ENCODE measurements at regions not wholly inside any gene's neighbourhood (a gene's known extent, or its start where the extent isn't known, plus 50 kb on each side); places are given as distances from the start of the nearest gene placed in this dataset.

GRCh38 chr5:155711882-155712281 lies 615.1 kb upstream of the SGCD start:
- TF ChIP-seq, protein P1, sequence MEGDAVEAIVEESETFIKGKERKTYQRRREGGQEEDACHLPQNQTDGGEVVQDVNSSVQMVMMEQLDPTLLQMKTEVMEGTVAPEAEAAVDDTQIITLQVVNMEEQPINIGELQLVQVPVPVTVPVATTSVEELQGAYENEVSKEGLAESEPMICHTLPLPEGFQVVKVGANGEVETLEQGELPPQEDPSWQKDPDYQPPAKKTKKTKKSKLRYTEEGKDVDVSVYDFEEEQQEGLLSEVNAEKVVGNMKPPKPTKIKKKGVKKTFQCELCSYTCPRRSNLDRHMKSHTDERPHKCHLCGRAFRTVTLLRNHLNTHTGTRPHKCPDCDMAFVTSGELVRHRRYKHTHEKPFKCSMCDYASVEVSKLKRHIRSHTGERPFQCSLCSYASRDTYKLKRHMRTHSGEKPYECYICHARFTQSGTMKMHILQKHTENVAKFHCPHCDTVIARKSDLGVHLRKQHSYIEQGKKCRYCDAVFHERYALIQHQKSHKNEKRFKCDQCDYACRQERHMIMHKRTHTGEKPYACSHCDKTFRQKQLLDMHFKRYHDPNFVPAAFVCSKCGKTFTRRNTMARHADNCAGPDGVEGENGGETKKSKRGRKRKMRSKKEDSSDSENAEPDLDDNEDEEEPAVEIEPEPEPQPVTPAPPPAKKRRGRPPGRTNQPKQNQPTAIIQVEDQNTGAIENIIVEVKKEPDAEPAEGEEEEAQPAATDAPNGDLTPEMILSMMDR (conservative IDR thresholded peaks at IDR 0.05 in 1 of 2, IDR thresholded peaks at IDR 0.05 in 1 of 2; ENCODE audit: extremely low read depth in 1 of 2, insufficient read depth in 1 of 2, low read depth in 1 of 2, low read length in 2 of 2): no peak
- no peak for TF ChIP-seq EZH2 (IDR thresholded peaks at IDR 0.05; ENCODE audit: borderline replicate concordance, low read length)
